Sigmoid colon (tissue), 6 donors: ENCODE measurements at regions not wholly inside any gene's neighbourhood (a gene's known extent, or its start where the extent isn't known, plus 50 kb on each side); places are given as distances from the start of the nearest gene placed in this dataset.

Experiments
- DNase-seq: peaks from one replicate; pipeline ENCODE4 v3.0.0-alpha.2; 2019
- H3K27ac ChIP-seq, 4 donors: fragments of 200-600 bp; sonication (generic); one replicate each; pipeline ENCODE4 v1.5.1; 2016 to 2019; ENCODE audit warnings: mild to moderate bottlenecking in 1 of 4
- H3K27me3 ChIP-seq, 3 donors: fragments of 200-600 bp; sonication (generic); one replicate each; pipeline ENCODE4 v1.5.1; 2019; ENCODE audit warnings: mild to moderate bottlenecking in 1 of 3
- H3K36me3 ChIP-seq, 4 donors: fragments of 200-600 bp; sonication (generic); one replicate each; pipeline ENCODE4 v1.5.1; 2016 to 2019
- H3K4me1 ChIP-seq, 4 donors: fragments of 200-600 bp; sonication (generic); one replicate each; pipeline ENCODE4 v1.5.1; 2017 to 2019
- H3K4me3 ChIP-seq, 4 donors: fragments of 200-600 bp; sonication (generic); one replicate each; pipeline ENCODE4 v1.5.1; 2017 to 2019; ENCODE audit warnings: mild to moderate bottlenecking in 2 of 4, moderate library complexity in 1 of 4
- H3K9me3 ChIP-seq, 4 donors: fragments of 200-600 bp in 3 of 4; sonication (generic) in 3 of 4; one replicate each; pipeline versions ENCODE4 v1.5.1 to v1.6.1; 2013 to 2019
- CTCF ChIP-seq, 4 experiments: fragments of 450-650 bp in 3 of 4; fragments of 200-600 bp in 1 of 4; IDR thresholded peaks; one replicate each; pipeline ENCODE4 v1.5.1; 2016 to 2019; ENCODE audit warnings: antibody characterized with exemption in 4 of 4, mild to moderate bottlenecking in 3 of 4, moderate library complexity in 2 of 4
- EP300 ChIP-seq, 4 donors: sonication (generic); formaldehyde crosslinking; IDR thresholded peaks; one replicate each; pipeline ENCODE4 v1.6.1; 2017; ENCODE audit warnings: antibody characterized with exemption in 4 of 4
- POLR2A ChIP-seq, 2 donors: fragments of 450-650 bp; IDR thresholded peaks; one replicate each; pipeline ENCODE4 v1.6.1; 2016; ENCODE audit warnings: antibody characterized with exemption in 2 of 2, mild to moderate bottlenecking in 2 of 2, moderate library complexity in 2 of 2
- POLR2AphosphoS5 ChIP-seq, 4 donors: sonication (generic); formaldehyde crosslinking; IDR thresholded peaks; one replicate each; pipeline ENCODE4 v1.6.1; 2017; ENCODE audit warnings: antibody characterized with exemption in 4 of 4
- WGBS, 2 donors: extraction: QIAGEN DNeasy Blood & Tissue Kit; methylation state at CpG; one replicate each; pipeline ENCODE4 v1.1.7; 2013; 5-methylcytosine and 5-hydroxymethylcytosine counted together
- intact Hi-C: fragments of 100-400 bp; cut with DNase I; formaldehyde crosslinking; loops from one replicate; pipeline ENCODE4 v1.15.1; 2023
- donor health status: healthy with polysubstance abuse.
- donor health status: healthy.

- Histone ChIP-seq H3K27ac (peak overlapping the region in 3 of 4 donors; percentile 14 to 32 (median 23)), H3K4me1 (peaks cover 0 to 36% (median 29%) of the 10 kb centered on the region in 4 donors), H3K4me3 (no peak overlapping the region), H3K36me3 (no peaks in the 10 kb centered on the region), H3K9me3 (peaks cover 0 to under 1% (median 0%) of the 10 kb centered on the region in 4 donors), H3K27me3 (no peaks in the 10 kb centered on the region)
- intact Hi-C loops, result no loop called here
- peak; percentile 59 to 92 (median 84) for TF ChIP-seq POLR2AphosphoS5 (IDR thresholded peaks at IDR 0.05)
- peak in 1 of 4 donors; percentile 32 for TF ChIP-seq EP300 (IDR thresholded peaks at IDR 0.05)
- TF ChIP-seq CTCF (IDR thresholded peaks at IDR 0.05), result no peak
- TF ChIP-seq POLR2A (IDR thresholded peaks at IDR 0.05), result no peak
- no peak for DNase-seq
- WGBS, 2 donors, result 59 to 67% methylated on average over 3 of the region's 3 CpGs
Measured at GRCh38 chr13:100815476-100816046, 141.0 kb upstream of the TMTC4 start.

GRCh38 chr13:100812982-100813584 lies 138.5 kb upstream of the TMTC4 start:
- WGBS, 2 donors, result 58 to 75% methylated on average over 2 of the region's 2 CpGs
- H3K27me3 ChIP-seq, result peaks cover 0 to 6% (median 0%) of the 10 kb centered on the region in 3 donors
- no peaks in the 10 kb centered on the region for H3K36me3 ChIP-seq
- H3K9me3 ChIP-seq, result no peaks in the 10 kb centered on the region
- DNase-seq, result no peak
- no peak for TF ChIP-seq CTCF (IDR thresholded peaks at IDR 0.05)
- no peak for TF ChIP-seq POLR2AphosphoS5 (IDR thresholded peaks at IDR 0.05)
- TF ChIP-seq EP300 (IDR thresholded peaks at IDR 0.05), result no peak
- no peak for TF ChIP-seq POLR2A (IDR thresholded peaks at IDR 0.05)
- no peak overlapping the region for H3K27ac ChIP-seq
- intact Hi-C loops, result no loop called here
- peaks cover 0 to 24% (median 21%) of the 10 kb centered on the region in 4 donors for H3K4me1 ChIP-seq
- no peak overlapping the region for H3K4me3 ChIP-seq

- intact Hi-C loops, result no loop called here
- H3K27me3 ChIP-seq, result peaks cover 0 to 6% (median 0%) of the 10 kb centered on the region in 3 donors
- 39 to 67% methylated on average over 2 of the region's 2 CpGs for WGBS, 2 donors
Measured at GRCh38 chr13:100811928-100812327, 137.3 kb upstream of the TMTC4 start.

GRCh38 chr13:100811024-100811865 lies 136.7 kb upstream of the TMTC4 start:
- WGBS, 2 donors, result 77 to 79% methylated on average over 14 of the region's 14 CpGs
- TF ChIP-seq EP300 (IDR thresholded peaks at IDR 0.05) (no peak), POLR2AphosphoS5 (IDR thresholded peaks at IDR 0.05) (no peak), POLR2A (IDR thresholded peaks at IDR 0.05) (no peak), CTCF (IDR thresholded peaks at IDR 0.05) (no peak)
- Histone ChIP-seq H3K4me1 (peaks cover 0 to 17% (median 16%) of the 10 kb centered on the region in 4 donors), H3K27me3 (peaks cover 0 to 6% (median 0%) of the 10 kb centered on the region in 3 donors), H3K27ac (no peak overlapping the region), H3K4me3 (no peak overlapping the region), H3K9me3 (no peaks in the 10 kb centered on the region), H3K36me3 (no peaks in the 10 kb centered on the region)
- intact Hi-C loops, result no loop called here
- no peak for DNase-seq

More at GRCh38 chr13:100811928-100812327, 137.3 kb upstream of the TMTC4 start:
- Histone ChIP-seq H3K36me3 (no peaks in the 10 kb centered on the region), H3K4me1 (peaks cover 0 to 23% (median 19%) of the 10 kb centered on the region in 4 donors), H3K9me3 (no peaks in the 10 kb centered on the region), H3K27ac (no peak overlapping the region), H3K4me3 (no peak overlapping the region)
- DNase-seq, result no peak
- TF ChIP-seq EP300 (IDR thresholded peaks at IDR 0.05) (no peak), POLR2AphosphoS5 (IDR thresholded peaks at IDR 0.05) (no peak), POLR2A (IDR thresholded peaks at IDR 0.05) (no peak), CTCF (IDR thresholded peaks at IDR 0.05) (no peak)
